Left lobe of liver (tissue), 2 donors: ENCODE measurements at regions not wholly inside any gene's neighbourhood (a gene's known extent, or its start where the extent isn't known, plus 50 kb on each side); places are given as distances from the start of the nearest gene placed in this dataset.
"Not testable (repeated sequence)": the region's sequence is repeated elsewhere in the genome, so short reads cannot be mapped to it uniquely, and the experiment has no call there.

Experiments
- ATAC-seq: fragments of 200-7000 bp; cut with Tn5 transposase; one replicate; pipeline ENCODE4 v1.9.1; 2020; ENCODE audit warnings: mild to moderate bottlenecking, moderate library complexity
- DNase-seq: peaks from one replicate; pipeline ENCODE4 v3.0.0-alpha.2; 2020; ENCODE audit warnings: low spot score
- donor health status: DM: no; HTN: no; CAD: no; lungs with moderate emphysema.
- donor health status: DM: no; HTN: yes; CAD: no.

GRCh38 chr10:80697926-80698325 lies 160.2 kb downstream of the SH2D4B start:
- no peak for ATAC-seq
- DNase-seq, result no peak

- DNase-seq (peak; percentile 84), ATAC-seq (peak; percentile 95)
These were observed 161.9 kb downstream of the SH2D4B start for GRCh38 chr10:80699602-80700039.

DNA sequence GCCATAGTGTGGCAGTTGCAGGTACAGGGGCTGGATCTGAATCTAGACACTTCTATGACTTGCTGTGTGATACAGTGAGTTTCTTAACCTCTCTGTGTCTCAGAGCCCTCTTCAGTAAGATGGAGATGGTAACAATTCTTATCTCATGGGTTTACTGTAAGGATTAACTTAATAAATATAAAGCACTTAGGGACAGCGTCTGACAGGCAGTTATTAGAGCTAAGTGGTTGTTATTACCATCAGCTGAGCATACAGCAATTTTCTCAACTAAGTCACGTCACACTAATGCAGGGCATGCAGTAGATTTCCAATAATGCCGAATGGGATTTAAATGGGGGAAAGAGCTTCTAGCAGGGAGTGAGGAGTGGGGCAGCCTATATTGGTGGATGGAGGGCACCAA lies 162.6 kb downstream of the SH2D4B start:
- DNase-seq (no peak), ATAC-seq (no peak)

DNA sequence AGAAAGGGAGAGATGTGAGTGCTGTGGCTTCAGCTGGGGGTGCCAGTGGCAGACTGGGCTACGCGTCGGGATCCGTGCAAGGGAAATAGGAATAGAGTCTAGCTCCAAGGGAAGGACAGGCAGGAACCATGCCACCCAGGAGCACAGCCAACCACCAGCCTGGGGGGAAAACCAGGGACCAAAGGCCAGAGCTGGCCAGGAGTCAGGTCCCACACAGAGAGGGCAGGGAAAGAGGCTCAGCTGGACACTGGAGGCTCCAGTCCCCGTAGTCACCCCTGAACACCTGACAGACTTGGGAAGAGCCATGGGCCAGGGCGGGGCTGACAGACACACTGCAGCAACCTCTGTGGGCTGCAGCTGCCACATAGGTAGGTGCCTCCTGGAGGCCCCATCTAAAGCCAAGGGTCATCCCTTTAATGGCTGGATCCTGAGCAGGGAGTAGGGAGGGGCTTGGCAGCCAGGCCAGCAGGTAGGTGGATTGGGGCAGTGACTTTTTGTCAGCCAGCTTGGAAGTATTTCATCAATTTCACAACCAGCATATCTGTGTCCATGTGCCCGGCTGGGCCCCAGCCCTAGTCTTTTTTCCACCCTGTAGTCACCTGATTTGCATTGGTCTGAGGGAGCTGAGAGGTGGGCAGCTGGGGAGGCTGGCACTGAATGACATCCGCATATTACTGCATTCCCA lies 163.2 kb downstream of the SH2D4B start:
- peak; percentile 73 for ATAC-seq
- no peak for DNase-seq

DNA sequence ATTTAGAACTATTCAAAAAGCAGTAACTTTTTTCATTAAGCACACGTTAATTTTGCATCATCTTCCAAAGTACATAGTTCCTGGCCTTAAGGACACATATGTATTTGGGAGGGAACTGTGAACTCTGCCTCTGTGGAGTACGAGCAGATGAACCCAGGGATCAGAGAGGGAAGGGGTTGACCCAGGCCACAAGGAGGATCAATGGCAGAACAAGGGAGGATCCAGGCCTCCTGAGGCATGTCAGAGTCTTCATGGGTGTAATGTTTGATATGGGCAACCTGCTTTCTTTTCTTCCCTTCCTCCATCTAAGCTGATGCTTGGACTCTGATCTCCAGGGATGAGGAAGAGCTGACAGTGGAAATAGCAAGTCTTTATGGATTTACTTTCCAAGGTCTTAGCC lies 164.0 kb downstream of the SH2D4B start:
- no peak for ATAC-seq

GRCh38 chr10:80702143-80702542 lies 164.4 kb downstream of the SH2D4B start:
- ATAC-seq (no peak), DNase-seq (no peak)

More for the DNA sequence above, 164.0 kb downstream of the SH2D4B start:
- no peak for DNase-seq

DNA sequence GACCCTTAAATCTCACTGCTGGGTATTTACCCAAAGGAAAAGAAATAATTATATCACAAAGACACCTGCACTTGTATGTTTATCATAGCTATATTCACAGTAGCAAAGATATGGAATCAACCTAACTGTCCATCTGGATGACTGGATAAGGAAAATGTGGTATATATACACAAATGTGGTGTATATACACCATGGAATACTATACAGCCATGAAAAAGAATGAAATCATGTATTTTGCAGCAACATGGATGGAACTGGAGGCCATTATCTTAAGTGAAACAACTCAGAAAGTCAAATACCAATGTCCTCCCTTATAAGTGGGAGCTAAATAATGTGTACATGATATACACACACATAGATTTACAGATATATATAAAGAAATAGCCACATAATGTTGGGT lies 168.2 kb downstream of the SH2D4B start:
- no peak for ATAC-seq

DNA sequence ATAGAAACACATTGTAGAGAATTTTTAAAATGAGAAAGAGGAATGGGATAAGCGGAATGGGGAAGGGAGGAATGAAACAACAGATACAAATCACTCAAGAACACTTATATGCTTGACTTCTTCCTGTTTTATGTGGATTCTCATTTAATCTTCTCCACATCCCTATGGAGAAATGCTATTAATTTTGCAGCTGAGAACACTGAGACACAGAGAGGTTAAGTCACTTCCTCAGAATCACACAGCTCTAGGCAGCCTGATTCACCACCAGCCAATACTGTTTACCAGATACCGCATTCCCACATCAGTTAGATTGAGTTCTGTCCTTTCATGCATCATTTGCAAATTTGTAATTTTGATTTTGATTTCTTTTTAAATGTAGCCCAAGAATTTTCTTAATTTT lies 170.5 kb downstream of the SH2D4B start:
- ATAC-seq, result no peak
- no peak for DNase-seq

More for the DNA sequence above, 168.2 kb downstream of the SH2D4B start:
- no peak for DNase-seq

DNA sequence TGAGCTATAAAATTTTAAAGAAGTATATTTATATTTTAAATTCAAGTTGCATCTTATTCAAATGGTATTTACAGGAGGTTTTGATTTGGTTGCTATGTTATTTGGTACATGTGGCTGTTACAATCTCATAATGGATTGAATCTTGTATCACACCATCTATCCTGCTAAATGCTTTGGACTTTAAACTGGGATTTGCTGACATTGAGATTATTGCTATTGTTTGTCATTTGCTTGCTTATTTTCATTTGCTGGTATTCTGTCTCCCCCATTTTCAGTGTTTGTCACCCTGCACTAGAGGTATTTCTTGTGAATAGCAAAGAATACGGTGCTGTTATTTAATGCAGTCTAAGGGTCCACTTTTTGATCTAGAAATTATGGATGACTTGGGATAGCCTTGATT lies 171.1 kb downstream of the SH2D4B start:
- ATAC-seq (no peak), DNase-seq (no peak)

GRCh38 chr10:80709866-80710265 lies 172.2 kb downstream of the SH2D4B start:
- DNase-seq, result no peak
- no peak for ATAC-seq

GRCh38 chr10:80713398-80713928 lies 175.8 kb downstream of the SH2D4B start:
- ATAC-seq (no peak), DNase-seq (no peak)

GRCh38 chr10:80714566-80714965 lies 176.9 kb downstream of the SH2D4B start:
- no peak for DNase-seq
- no peak for ATAC-seq

DNA sequence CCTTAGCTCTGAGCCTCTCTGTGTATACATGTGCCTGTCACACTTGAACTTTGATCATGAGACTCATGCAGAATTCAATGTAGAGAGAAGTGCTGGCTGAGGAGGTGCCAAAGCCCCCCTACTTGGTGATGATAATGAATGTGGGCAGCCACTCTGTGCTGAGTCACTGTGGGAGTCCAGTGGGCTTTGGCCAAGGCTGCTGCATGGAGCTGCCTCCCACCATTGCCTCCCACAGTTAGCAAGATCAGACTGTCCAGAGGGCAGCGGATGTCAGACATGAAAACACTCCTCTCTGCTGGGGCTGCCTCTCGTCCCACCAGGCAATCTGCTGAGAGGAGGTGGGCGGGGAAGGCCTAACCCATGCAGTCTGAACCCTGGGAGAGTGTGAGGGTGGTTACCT lies 180.3 kb downstream of the SH2D4B start:
- ATAC-seq (no peak), DNase-seq (no peak)

GRCh38 chr10:80719935-80720334 lies 182.2 kb downstream of the SH2D4B start:
- ATAC-seq, result no peak
- no peak for DNase-seq

GRCh38 chr10:80720549-80720948 lies 182.8 kb downstream of the SH2D4B start:
- no peak for DNase-seq
- ATAC-seq, result no peak

DNA sequence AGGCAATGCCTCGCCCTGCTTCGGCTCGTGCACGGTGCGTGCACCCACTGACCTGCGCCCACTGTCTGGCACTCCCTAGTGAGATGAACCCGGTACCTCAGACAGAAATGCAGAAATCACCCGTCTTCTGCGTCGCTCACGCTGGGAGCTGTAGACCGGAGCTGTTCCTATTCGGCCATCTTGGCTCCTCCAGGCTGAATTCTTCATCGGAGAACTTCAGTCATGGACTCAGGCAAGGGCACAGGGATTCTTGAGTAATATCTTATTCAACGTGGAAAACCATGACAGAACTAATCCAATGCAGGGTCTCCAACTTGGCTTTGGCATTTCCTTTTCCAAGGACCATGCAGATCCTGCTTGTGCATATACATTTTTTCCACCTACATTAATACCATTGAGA lies 190.7 kb downstream of the SH2D4B start:
- not testable (repeated sequence) for ATAC-seq

GRCh38 chr10:80729896-80730295 lies 192.2 kb downstream of the SH2D4B start:
- no peak for DNase-seq
- ATAC-seq, result no peak

More for the DNA sequence above, 190.7 kb downstream of the SH2D4B start:
- not testable (repeated sequence) for DNase-seq

- ATAC-seq (no peak), DNase-seq (no peak)
These were observed 192.8 kb downstream of the SH2D4B start for GRCh38 chr10:80730522-80730921.

DNA sequence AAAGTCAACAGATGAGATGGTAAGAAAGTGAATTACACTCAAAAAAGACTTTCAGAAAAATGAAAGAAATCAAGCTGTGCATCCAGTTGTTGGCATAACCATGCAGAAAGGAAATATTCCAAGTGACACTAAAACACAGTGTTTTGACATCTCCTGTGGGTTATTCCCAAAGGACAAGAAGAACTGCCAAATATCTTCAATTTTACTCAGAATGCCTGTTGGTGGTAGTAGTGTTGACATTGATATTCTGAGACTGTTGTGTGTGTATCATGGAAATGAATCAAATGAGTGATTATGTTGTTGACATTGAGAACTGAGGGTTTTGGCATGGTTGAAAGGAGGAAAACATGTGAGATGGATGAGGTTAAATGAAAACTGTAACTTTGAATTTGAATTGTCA lies 196.9 kb downstream of the SH2D4B start:
- ATAC-seq (no peak), DNase-seq (no peak)

GRCh38 chr10:80737209-80737608 lies 199.5 kb downstream of the SH2D4B start:
- no peak for DNase-seq
- no peak for ATAC-seq

DNA sequence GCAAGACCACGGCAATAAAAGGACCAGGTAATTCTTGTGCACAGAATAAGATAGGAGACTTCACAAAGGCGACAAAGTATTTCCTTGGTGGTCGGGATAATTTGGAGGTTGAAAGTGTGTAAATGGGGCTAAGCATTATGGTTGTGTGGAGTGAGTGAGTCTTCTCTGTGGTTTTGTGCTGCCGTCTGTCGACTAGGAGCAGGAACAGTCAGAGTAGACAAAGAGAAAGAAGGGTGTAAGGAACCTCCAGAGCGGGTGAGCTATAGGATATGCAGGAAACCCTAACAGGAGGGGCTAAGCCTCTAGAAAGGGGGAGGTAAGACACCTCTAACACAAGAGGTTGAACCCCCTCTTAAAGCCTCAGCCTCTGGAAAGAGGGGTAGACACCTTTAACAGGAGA lies 201.6 kb downstream of the SH2D4B start:
- no peak for DNase-seq
- ATAC-seq, result no peak

DNA sequence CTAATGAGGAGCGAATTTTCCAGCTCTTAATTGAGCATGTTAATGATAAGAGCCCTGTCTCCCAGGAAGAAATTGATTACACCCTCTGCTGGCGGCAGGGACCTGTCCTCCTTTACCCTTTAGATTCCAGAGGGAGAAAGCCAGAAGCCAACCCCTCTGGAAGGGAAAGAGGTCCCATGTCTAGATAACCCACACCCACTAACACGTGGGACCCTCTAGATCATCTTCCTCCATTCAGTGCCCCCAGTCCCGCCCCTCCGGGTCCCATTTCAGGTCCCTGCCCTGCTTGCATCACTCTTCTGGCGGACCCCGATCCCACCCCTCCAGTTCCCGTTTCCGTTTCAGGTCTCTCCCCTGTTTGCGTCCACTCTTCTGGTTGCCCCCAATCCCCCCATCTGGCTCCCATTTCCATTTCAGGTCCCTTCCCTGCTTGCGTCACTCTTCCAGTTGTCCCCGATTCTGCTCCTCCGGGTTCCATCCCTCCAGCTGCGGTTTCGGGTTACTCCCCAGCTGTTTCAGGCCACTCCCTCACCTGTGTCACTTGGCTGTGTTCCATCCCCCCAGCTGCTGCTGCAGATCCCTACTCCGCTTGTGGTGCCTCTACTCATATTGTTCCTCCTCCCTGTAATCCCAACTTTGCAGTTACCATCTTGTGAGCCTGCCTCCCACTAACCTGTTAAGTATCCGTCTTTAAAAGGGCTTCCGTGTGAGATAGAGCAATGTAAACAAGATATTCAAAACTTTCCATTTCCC lies 202.4 kb downstream of the SH2D4B start:
- no peak for DNase-seq
- no peak for ATAC-seq
